BE2C (cell line): ENCODE measurements at regions not wholly inside any gene's neighbourhood (a gene's known extent, or its start where the extent isn't known, plus 50 kb on each side); places are given as distances from the start of the nearest gene placed in this dataset.

ENCODE experiments used
- DNase-seq: peaks from one replicate; pipeline ENCODE4 v3.0.0-alpha.2; 2020
- H3K27me3 ChIP-seq: fragments of 250-450 bp; sonication (Bioruptor Pico); 2 replicates; pipeline ENCODE4 v1.5.1; 2020; ENCODE audit warnings: mild to moderate bottlenecking
- H3K36me3 ChIP-seq: fragments of 250-450 bp; sonication (Bioruptor Pico); 2 replicates; pipeline ENCODE4 v1.5.1; 2020; ENCODE audit warnings: mild to moderate bottlenecking
- H3K4me1 ChIP-seq: fragments of 250-450 bp; sonication (Bioruptor Pico); 2 replicates; pipeline ENCODE4 v1.5.1; 2020
- H3K4me3 ChIP-seq: 2 replicates; pipeline ENCODE4 v1.5.1; 2011; ENCODE audit warnings: low read depth, low read length
- H3K9me3 ChIP-seq: fragments of 250-450 bp; sonication (Bioruptor Pico); 2 replicates; pipeline ENCODE4 v1.5.1; 2020
- TF ChIP-seq, protein P1 (sequence below): IDR thresholded peaks from 2 replicates; pipeline ENCODE4 v1.5.1; 2012; ENCODE audit warnings: mild to moderate bottlenecking, low read depth, low read length

DNA sequence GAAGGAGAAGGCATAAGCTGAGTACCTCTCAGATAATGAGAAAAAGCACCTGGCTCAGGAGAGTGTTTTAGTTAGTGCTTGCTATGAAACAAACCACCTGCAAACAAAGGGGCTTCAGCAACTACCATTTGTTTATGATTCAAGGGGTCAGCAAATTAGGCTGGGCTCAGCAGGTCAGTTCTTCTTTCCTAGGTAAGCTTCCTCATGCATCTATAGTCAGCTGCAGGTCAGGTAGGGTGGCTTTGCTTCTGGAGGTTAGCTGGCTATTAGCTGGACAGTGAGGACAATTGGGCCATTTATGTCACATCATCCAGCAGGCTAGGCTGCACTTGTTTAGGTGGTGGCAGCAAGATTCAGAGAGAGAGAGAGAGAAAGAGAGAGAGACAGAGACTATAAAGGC lies 185.5 kb downstream of the EMX2 start:
- no peaks in the 10 kb centered on the region for H3K4me1 ChIP-seq
- no peaks in the 10 kb centered on the region for H3K36me3 ChIP-seq
- DNase-seq = no peak
- no peak overlapping the region for H3K4me3 ChIP-seq
- H3K27me3 ChIP-seq = peaks cover 31% of the 10 kb centered on the region
- TF ChIP-seq, protein P1, sequence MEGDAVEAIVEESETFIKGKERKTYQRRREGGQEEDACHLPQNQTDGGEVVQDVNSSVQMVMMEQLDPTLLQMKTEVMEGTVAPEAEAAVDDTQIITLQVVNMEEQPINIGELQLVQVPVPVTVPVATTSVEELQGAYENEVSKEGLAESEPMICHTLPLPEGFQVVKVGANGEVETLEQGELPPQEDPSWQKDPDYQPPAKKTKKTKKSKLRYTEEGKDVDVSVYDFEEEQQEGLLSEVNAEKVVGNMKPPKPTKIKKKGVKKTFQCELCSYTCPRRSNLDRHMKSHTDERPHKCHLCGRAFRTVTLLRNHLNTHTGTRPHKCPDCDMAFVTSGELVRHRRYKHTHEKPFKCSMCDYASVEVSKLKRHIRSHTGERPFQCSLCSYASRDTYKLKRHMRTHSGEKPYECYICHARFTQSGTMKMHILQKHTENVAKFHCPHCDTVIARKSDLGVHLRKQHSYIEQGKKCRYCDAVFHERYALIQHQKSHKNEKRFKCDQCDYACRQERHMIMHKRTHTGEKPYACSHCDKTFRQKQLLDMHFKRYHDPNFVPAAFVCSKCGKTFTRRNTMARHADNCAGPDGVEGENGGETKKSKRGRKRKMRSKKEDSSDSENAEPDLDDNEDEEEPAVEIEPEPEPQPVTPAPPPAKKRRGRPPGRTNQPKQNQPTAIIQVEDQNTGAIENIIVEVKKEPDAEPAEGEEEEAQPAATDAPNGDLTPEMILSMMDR = no peak
- no peaks in the 10 kb centered on the region for H3K9me3 ChIP-seq

DNA sequence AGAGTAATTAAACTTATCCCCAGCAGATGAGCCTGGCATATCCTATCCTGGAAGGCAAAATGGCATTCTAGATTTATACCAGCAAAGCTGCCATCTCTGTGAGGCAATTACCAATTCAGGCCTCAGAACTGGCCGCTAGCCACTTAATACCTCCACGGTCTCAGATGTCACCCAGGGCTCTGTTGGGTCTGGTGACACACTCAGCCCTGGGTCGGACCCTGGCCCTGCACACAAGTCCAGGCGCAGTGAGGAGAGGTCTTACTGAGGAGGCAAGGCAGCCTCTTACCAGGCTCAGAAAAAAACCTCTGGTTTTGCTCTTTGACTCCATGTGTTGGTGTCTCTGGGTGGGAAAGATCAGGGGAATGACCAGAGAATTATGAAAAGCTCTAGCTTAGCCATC lies 186.6 kb downstream of the EMX2 start:
- H3K4me1 ChIP-seq = no peaks in the 10 kb centered on the region
- peaks cover 41% of the 10 kb centered on the region for H3K27me3 ChIP-seq
- TF ChIP-seq, protein P1 = no peak
- no peak overlapping the region for H3K4me3 ChIP-seq
- no peaks in the 10 kb centered on the region for H3K9me3 ChIP-seq
- H3K36me3 ChIP-seq = no peaks in the 10 kb centered on the region
- no peak for DNase-seq

- H3K36me3 ChIP-seq = no peaks in the 10 kb centered on the region
- no peak for DNase-seq
- TF ChIP-seq, protein P1 = no peak
- H3K4me1 ChIP-seq = no peaks in the 10 kb centered on the region
- H3K9me3 ChIP-seq = no peaks in the 10 kb centered on the region
- H3K4me3 ChIP-seq = no peak overlapping the region
- peaks cover 53% of the 10 kb centered on the region for H3K27me3 ChIP-seq
These were observed 188.7 kb downstream of the EMX2 start for GRCh38 chr10:117731121-117731791.

DNA sequence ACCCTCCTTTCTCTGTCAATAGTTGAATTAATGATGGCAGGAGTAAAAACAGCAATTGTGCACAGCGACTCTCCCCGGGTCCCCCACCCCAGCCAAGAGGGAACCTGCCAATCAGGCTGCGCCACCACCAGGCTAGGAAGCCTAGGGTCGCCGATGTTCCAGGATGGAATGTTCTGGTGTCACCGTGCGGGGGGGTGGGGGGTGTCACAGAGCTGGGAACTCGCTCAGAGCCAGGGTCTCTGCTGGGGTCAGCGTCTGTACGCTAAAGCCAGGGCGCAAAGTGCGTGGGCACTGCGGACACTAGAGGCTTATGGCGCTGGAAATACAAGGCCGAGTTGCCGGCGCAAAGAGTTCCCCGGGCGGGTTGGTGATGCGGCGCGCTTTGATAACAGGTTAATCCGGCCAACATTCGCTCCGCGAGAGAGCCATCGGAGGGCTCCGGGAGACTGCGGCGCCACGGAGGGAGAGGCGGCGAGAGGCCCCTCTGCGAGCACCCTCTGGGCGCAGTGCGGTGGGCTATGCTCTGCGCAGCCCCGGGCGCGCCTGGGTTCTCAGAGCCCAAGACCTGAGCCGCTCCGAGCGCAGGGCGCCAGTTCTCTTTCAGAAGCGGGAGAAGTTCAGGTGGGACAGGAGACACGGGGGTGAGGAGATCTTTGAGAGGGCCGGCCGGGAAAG lies 192.3 kb downstream of the EMX2 start:
- TF ChIP-seq, protein P1 = no peak
- H3K9me3 ChIP-seq = no peaks in the 10 kb centered on the region
- H3K36me3 ChIP-seq = no peaks in the 10 kb centered on the region
- no peak for DNase-seq
- H3K27me3 ChIP-seq = peaks cover 53% of the 10 kb centered on the region
- no peaks in the 10 kb centered on the region for H3K4me1 ChIP-seq
- no peak overlapping the region for H3K4me3 ChIP-seq

GRCh38 chr10:117736655-117737054 lies 194.1 kb downstream of the EMX2 start:
- DNase-seq = no peak

More at GRCh38 chr10:117736655-117737054, 194.1 kb downstream of the EMX2 start:
- TF ChIP-seq, protein P1 = no peak
- Histone ChIP-seq H3K4me1 (no peaks in the 10 kb centered on the region), H3K27me3 (peaks cover 35% of the 10 kb centered on the region), H3K36me3 (no peaks in the 10 kb centered on the region), H3K9me3 (no peaks in the 10 kb centered on the region), H3K4me3 (no peak overlapping the region)
